ENCODE measurements at regions not wholly inside any gene's neighbourhood (a gene's known extent, or its start where the extent isn't known, plus 50 kb on each side); places are given as distances from the start of the nearest gene placed in this dataset.

DNA sequence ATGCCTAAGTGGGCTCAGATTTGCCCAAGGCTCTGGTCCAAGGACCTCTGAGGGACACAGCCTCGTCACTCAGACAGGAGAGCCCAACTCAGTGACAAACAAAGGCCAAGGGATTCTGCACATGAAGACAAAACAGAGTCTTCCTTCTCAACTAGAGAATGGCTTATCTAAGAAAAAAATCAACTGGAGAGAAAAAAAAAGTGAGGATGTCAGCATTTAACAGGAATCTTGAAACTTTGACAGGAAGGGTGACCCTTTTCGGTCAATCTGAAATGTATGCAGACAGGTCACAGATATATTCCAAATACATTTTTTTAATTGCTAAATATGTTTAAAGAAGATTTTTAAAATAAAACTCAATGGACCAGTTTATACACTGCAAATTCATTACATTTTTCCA lies 154.5 kb downstream of the ETS2 start:
- H3K4me1 ChIP-seq (ENCODE audit: control insufficient read depth, insufficient read depth, low read length), result no peaks in the 10 kb centered on the region; the same call in 1 of the 2 replicates
- peaks cover 16% of the 10 kb centered on the region for H3K9me3 ChIP-seq (ENCODE audit: control insufficient read depth, insufficient read depth, low read depth, low read length)
- no peak overlapping the region for H3K4me3 ChIP-seq (ENCODE audit: low read depth, low read length)
- no peaks in the 10 kb centered on the region for H3K27me3 ChIP-seq (ENCODE audit: control insufficient read depth, insufficient read depth, low read length)
- no peak overlapping the region for H3K9ac ChIP-seq (ENCODE audit: low read length)
- no peak overlapping the region for H3K27ac ChIP-seq (ENCODE audit: low read depth, low read length)
- no peaks in the 10 kb centered on the region for H3K36me3 ChIP-seq (ENCODE audit: control insufficient read depth, insufficient read depth, low read length)

- Histone ChIP-seq H3K9me3 (ENCODE audit: control insufficient read depth, insufficient read depth, low read depth, low read length) (peaks cover 16% of the 10 kb centered on the region), H3K4me3 (ENCODE audit: low read depth, low read length) (no peak overlapping the region), H3K9ac (ENCODE audit: low read length) (no peak overlapping the region), H3K4me1 (ENCODE audit: control insufficient read depth, insufficient read depth, low read length) (no peaks in the 10 kb centered on the region; the same call in 1 of the 2 replicates), H3K27ac (ENCODE audit: low read depth, low read length) (no peak overlapping the region), H3K27me3 (ENCODE audit: control insufficient read depth, insufficient read depth, low read length) (no peaks in the 10 kb centered on the region), H3K36me3 (ENCODE audit: control insufficient read depth, insufficient read depth, low read length) (no peaks in the 10 kb centered on the region)
These were observed 153.9 kb downstream of the ETS2 start for GRCh38 chr21:38959692-38960061.

GRCh38 chr21:38958940-38959691 lies 153.4 kb downstream of the ETS2 start:
- Histone ChIP-seq H3K27ac (ENCODE audit: low read depth, low read length) (no peak overlapping the region), H3K9ac (ENCODE audit: low read length) (no peak overlapping the region), H3K27me3 (ENCODE audit: control insufficient read depth, insufficient read depth, low read length) (no peaks in the 10 kb centered on the region), H3K4me1 (ENCODE audit: control insufficient read depth, insufficient read depth, low read length) (no peaks in the 10 kb centered on the region; the same call in 1 of the 2 replicates), H3K9me3 (ENCODE audit: control insufficient read depth, insufficient read depth, low read depth, low read length) (peaks cover 16% of the 10 kb centered on the region), H3K4me3 (ENCODE audit: low read depth, low read length) (no peak overlapping the region), H3K36me3 (ENCODE audit: control insufficient read depth, insufficient read depth, low read length) (no peaks in the 10 kb centered on the region)

GRCh38 chr21:38958323-38958705 lies 152.6 kb downstream of the ETS2 start:
- no peak overlapping the region for H3K27ac ChIP-seq (ENCODE audit: low read depth, low read length)
- H3K4me3 ChIP-seq (ENCODE audit: low read depth, low read length), result no peak overlapping the region
- H3K4me1 ChIP-seq (ENCODE audit: control insufficient read depth, insufficient read depth, low read length), result no peaks in the 10 kb centered on the region; the same call in 1 of the 2 replicates

DNA sequence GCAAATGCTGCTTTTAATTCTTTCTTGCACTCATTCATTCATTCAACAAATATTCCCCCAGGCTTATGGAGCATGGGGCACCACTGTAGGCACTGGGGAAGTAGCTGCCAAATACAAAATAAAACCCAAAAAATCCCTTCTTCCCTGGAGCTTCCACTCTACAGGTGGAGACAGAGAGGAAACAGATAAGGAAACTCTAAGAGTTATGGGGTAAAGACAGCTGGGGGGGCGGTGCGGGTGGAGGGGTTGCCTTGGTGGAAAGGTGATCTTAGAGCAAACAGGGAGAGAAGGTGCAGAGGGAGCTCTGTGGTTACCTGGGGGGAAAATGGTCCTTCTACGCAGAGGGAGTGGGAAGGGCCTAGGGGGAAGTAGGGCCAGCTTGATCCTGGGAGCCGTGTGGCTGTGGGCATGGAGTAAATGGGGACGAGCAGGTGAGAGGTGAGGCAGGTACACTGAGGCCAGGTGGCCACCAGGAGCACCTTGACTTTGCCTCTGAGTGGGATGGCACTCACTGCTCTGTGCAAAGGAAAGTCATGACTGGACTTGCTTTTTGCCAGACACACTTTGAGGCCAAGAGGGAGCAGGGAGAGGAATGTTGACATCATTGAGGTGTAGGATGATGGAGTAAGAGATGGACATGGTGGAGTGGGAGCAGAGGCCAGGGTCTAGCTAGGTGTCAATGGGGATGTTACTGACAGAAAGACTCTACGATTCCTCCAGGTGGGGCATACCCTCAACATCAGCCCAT lies 152.0 kb downstream of the ETS2 start:
- no peak overlapping the region for H3K4me3 ChIP-seq (ENCODE audit: low read depth, low read length)
- H3K27me3 ChIP-seq (ENCODE audit: control insufficient read depth, insufficient read depth, low read length), result no peaks in the 10 kb centered on the region
- H3K9me3 ChIP-seq (ENCODE audit: control insufficient read depth, insufficient read depth, low read depth, low read length), result peaks cover 13% of the 10 kb centered on the region
- no peak overlapping the region for H3K9ac ChIP-seq (ENCODE audit: low read length)
- H3K27ac ChIP-seq (ENCODE audit: low read depth, low read length), result no peak overlapping the region
- H3K36me3 ChIP-seq (ENCODE audit: control insufficient read depth, insufficient read depth, low read length), result no peaks in the 10 kb centered on the region
- no peaks in the 10 kb centered on the region; the same call in 1 of the 2 replicates for H3K4me1 ChIP-seq (ENCODE audit: control insufficient read depth, insufficient read depth, low read length)

More at GRCh38 chr21:38958323-38958705, 152.6 kb downstream of the ETS2 start:
- Histone ChIP-seq H3K36me3 (ENCODE audit: control insufficient read depth, insufficient read depth, low read length) (no peaks in the 10 kb centered on the region), H3K9me3 (ENCODE audit: control insufficient read depth, insufficient read depth, low read depth, low read length) (peaks cover 16% of the 10 kb centered on the region), H3K27me3 (ENCODE audit: control insufficient read depth, insufficient read depth, low read length) (no peaks in the 10 kb centered on the region), H3K9ac (ENCODE audit: low read length) (no peak overlapping the region)

- H3K9ac ChIP-seq (ENCODE audit: low read length), result no peak overlapping the region
- peaks cover 6% of the 10 kb centered on the region for H3K9me3 ChIP-seq (ENCODE audit: control insufficient read depth, insufficient read depth, low read depth, low read length)
- H3K27me3 ChIP-seq (ENCODE audit: control insufficient read depth, insufficient read depth, low read length), result no peaks in the 10 kb centered on the region
- H3K4me1 ChIP-seq (ENCODE audit: control insufficient read depth, insufficient read depth, low read length), result no peaks in the 10 kb centered on the region; the same call in 1 of the 2 replicates
- H3K4me3 ChIP-seq (ENCODE audit: low read depth, low read length), result no peak overlapping the region
- H3K36me3 ChIP-seq (ENCODE audit: control insufficient read depth, insufficient read depth, low read length), result no peaks in the 10 kb centered on the region
- no peak overlapping the region for H3K27ac ChIP-seq (ENCODE audit: low read depth, low read length)
These were observed 151.3 kb downstream of the ETS2 start for GRCh38 chr21:38956856-38957571.

DNA sequence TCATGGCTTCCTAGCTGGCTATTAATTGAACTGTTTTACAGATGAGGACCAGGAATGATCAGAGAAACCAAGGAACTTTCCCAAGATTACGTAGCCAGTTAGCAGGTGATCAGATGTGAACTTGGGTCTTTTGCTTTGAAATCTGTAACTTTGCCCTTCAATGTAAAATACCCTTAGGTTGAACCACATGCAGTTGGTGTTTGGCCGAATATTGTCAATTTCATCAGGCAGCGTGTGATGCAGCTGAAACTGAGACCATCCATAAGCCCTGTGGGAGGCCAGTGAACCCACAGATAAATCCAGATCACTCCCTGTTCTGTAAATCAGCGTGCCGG lies 150.8 kb downstream of the ETS2 start:
- peaks cover under 1% of the 10 kb centered on the region for H3K9me3 ChIP-seq (ENCODE audit: control insufficient read depth, insufficient read depth, low read depth, low read length)
- H3K27me3 ChIP-seq (ENCODE audit: control insufficient read depth, insufficient read depth, low read length), result no peaks in the 10 kb centered on the region
- no peak overlapping the region for H3K4me3 ChIP-seq (ENCODE audit: low read depth, low read length)
- no peaks in the 10 kb centered on the region; the same call in 1 of the 2 replicates for H3K4me1 ChIP-seq (ENCODE audit: control insufficient read depth, insufficient read depth, low read length)
- H3K9ac ChIP-seq (ENCODE audit: low read length), result no peak overlapping the region
- H3K27ac ChIP-seq (ENCODE audit: low read depth, low read length), result no peak overlapping the region
- H3K36me3 ChIP-seq (ENCODE audit: control insufficient read depth, insufficient read depth, low read length), result no peaks in the 10 kb centered on the region

GRCh38 chr21:38956007-38956406 lies 150.3 kb downstream of the ETS2 start:
- no peaks in the 10 kb centered on the region; the same call in 1 of the 2 replicates for H3K4me1 ChIP-seq (ENCODE audit: control insufficient read depth, insufficient read depth, low read length)
- no peaks in the 10 kb centered on the region for H3K36me3 ChIP-seq (ENCODE audit: control insufficient read depth, insufficient read depth, low read length)
- no peak overlapping the region for H3K4me3 ChIP-seq (ENCODE audit: low read depth, low read length)
- no peaks in the 10 kb centered on the region for H3K9me3 ChIP-seq (ENCODE audit: control insufficient read depth, insufficient read depth, low read depth, low read length)
- no peak overlapping the region for H3K9ac ChIP-seq (ENCODE audit: low read length)
- H3K27me3 ChIP-seq (ENCODE audit: control insufficient read depth, insufficient read depth, low read length), result no peaks in the 10 kb centered on the region
- H3K27ac ChIP-seq (ENCODE audit: low read depth, low read length), result no peak overlapping the region

DNA sequence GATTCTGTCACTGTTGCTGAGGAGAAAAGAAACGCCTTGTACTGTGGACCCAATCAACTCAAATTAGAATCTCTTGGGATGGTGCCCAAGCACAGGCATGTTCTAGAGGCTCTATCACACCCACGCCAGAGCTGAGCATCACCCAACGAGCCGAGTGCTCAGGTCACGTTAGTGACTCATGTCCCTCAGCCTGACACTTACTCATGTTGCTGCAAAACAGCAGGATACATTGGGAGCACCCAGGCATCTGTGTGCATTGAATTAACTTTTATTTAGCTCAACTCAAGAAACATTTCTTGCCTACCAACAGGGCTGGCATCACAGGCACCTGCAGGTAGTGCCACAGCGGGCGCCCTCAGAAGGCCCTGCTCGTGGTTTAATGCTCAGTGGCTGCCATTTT lies 149.8 kb downstream of the ETS2 start:
- Histone ChIP-seq H3K27ac (ENCODE audit: low read depth, low read length) (no peak overlapping the region), H3K4me3 (ENCODE audit: low read depth, low read length) (no peak overlapping the region), H3K9ac (ENCODE audit: low read length) (no peak overlapping the region), H3K4me1 (ENCODE audit: control insufficient read depth, insufficient read depth, low read length) (no peaks in the 10 kb centered on the region; the same call in 1 of the 2 replicates), H3K9me3 (ENCODE audit: control insufficient read depth, insufficient read depth, low read depth, low read length) (no peaks in the 10 kb centered on the region; the same call in 1 of the 2 replicates), H3K36me3 (ENCODE audit: control insufficient read depth, insufficient read depth, low read length) (no peaks in the 10 kb centered on the region), H3K27me3 (ENCODE audit: control insufficient read depth, insufficient read depth, low read length) (no peaks in the 10 kb centered on the region)

GRCh38 chr21:38954588-38955004 lies 148.9 kb downstream of the ETS2 start:
- H3K36me3 ChIP-seq (ENCODE audit: control insufficient read depth, insufficient read depth, low read length), result no peaks in the 10 kb centered on the region
- H3K27ac ChIP-seq (ENCODE audit: low read depth, low read length), result no peak overlapping the region
- H3K27me3 ChIP-seq (ENCODE audit: control insufficient read depth, insufficient read depth, low read length), result no peaks in the 10 kb centered on the region
- H3K9ac ChIP-seq (ENCODE audit: low read length), result no peak overlapping the region
- no peaks in the 10 kb centered on the region; the same call in 1 of the 2 replicates for H3K9me3 ChIP-seq (ENCODE audit: control insufficient read depth, insufficient read depth, low read depth, low read length)
- H3K4me1 ChIP-seq (ENCODE audit: control insufficient read depth, insufficient read depth, low read length), result no peaks in the 10 kb centered on the region; the same call in 1 of the 2 replicates
- no peak overlapping the region for H3K4me3 ChIP-seq (ENCODE audit: low read depth, low read length)

GRCh38 chr21:38953516-38953915 lies 147.8 kb downstream of the ETS2 start:
- Histone ChIP-seq H3K4me3 (ENCODE audit: low read depth, low read length) (no peak overlapping the region), H3K27me3 (ENCODE audit: control insufficient read depth, insufficient read depth, low read length) (no peaks in the 10 kb centered on the region), H3K36me3 (ENCODE audit: control insufficient read depth, insufficient read depth, low read length) (no peaks in the 10 kb centered on the region), H3K4me1 (ENCODE audit: control insufficient read depth, insufficient read depth, low read length) (no peaks in the 10 kb centered on the region), H3K9me3 (ENCODE audit: control insufficient read depth, insufficient read depth, low read depth, low read length) (no peaks in the 10 kb centered on the region; the same call in 1 of the 2 replicates), H3K27ac (ENCODE audit: low read depth, low read length) (no peak overlapping the region), H3K9ac (ENCODE audit: low read length) (no peak overlapping the region)
